ENCODE measurements at regions not wholly inside any gene's neighbourhood (a gene's known extent, or its start where the extent isn't known, plus 50 kb on each side); places are given as distances from the start of the nearest gene placed in this dataset.
A peak's percentile ranks its signal among the peaks of the same experiment; 100 is the strongest.

- no peaks in the 10 kb centered on the region for H3K9me3 Mint-ChIP-seq
- peak within 1 kb of the TSS; percentile 89 for H3K4me3 Mint-ChIP-seq
- peaks cover 8% of the 10 kb centered on the region for H3K4me1 Mint-ChIP-seq
- peak; percentile 91 for ATAC-seq (replicated peaks)
- H3K36me3 Mint-ChIP-seq (ENCODE audit: low read depth) = no peaks in the 10 kb centered on the region
- H3K27ac Mint-ChIP-seq = peak within 1 kb of the TSS; percentile 79
- peaks cover 7% of the 10 kb centered on the region for H3K27me3 Mint-ChIP-seq
These were observed 225.1 kb upstream of the C2CD4B start, which contains the start of gene TLN2 for GRCh38 chr15:62389885-62390790. TLN2 (plus strand) TSS chr15:62390550.

GRCh38 chr15:62390791-62391640, 225.9 kb upstream of the C2CD4B start:
- Mint-ChIP-seq H3K27ac (peak overlapping the region; percentile 46), H3K36me3 (ENCODE audit: low read depth) (no peaks in the 10 kb centered on the region), H3K9me3 (no peaks in the 10 kb centered on the region), H3K4me3 (peak overlapping the region; percentile 89), H3K27me3 (peaks cover 5% of the 10 kb centered on the region), H3K4me1 (peaks cover 8% of the 10 kb centered on the region)
- ATAC-seq (replicated peaks) = peak; percentile 25

GRCh38 chr15:62391641-62392262, 226.7 kb upstream of the C2CD4B start:
- Mint-ChIP-seq H3K4me3 (peak overlapping the region; percentile 89), H3K36me3 (ENCODE audit: low read depth) (no peaks in the 10 kb centered on the region), H3K27me3 (peaks cover 5% of the 10 kb centered on the region), H3K4me1 (peaks cover 8% of the 10 kb centered on the region), H3K27ac (peak overlapping the region; percentile 67), H3K9me3 (no peaks in the 10 kb centered on the region)
- peak; percentile 45 for ATAC-seq (replicated peaks)

GRCh38 chr15:62392376-62392775, 227.3 kb upstream of the C2CD4B start:
- Mint-ChIP-seq H3K27me3 (peaks cover 5% of the 10 kb centered on the region), H3K27ac (peak overlapping the region; percentile 67), H3K36me3 (ENCODE audit: low read depth) (no peaks in the 10 kb centered on the region), H3K9me3 (no peaks in the 10 kb centered on the region), H3K4me1 (peaks cover 8% of the 10 kb centered on the region), H3K4me3 (peak overlapping the region; percentile 89)
- peak; percentile 12 for ATAC-seq (replicated peaks)

- Mint-ChIP-seq H3K27me3 (peaks cover 8% of the 10 kb centered on the region), H3K4me3 (no peak overlapping the region), H3K9me3 (no peaks in the 10 kb centered on the region), H3K27ac (no peak overlapping the region), H3K4me1 (peaks cover 8% of the 10 kb centered on the region), H3K36me3 (ENCODE audit: low read depth) (no peaks in the 10 kb centered on the region)
- no peak for ATAC-seq (replicated peaks)
These were observed 228.1 kb upstream of the C2CD4B start for GRCh38 chr15:62393196-62393595.

GRCh38 chr15:62394079-62394478, 229.0 kb upstream of the C2CD4B start:
- peaks cover 8% of the 10 kb centered on the region for H3K4me1 Mint-ChIP-seq
- no peaks in the 10 kb centered on the region for H3K36me3 Mint-ChIP-seq (ENCODE audit: low read depth)
- no peaks in the 10 kb centered on the region for H3K9me3 Mint-ChIP-seq
- no peak overlapping the region for H3K27ac Mint-ChIP-seq
- no peak overlapping the region for H3K4me3 Mint-ChIP-seq
- no peak for ATAC-seq (replicated peaks)
- peaks cover 10% of the 10 kb centered on the region for H3K27me3 Mint-ChIP-seq

- Mint-ChIP-seq H3K4me1 (no peaks in the 10 kb centered on the region), H3K36me3 (ENCODE audit: low read depth) (no peaks in the 10 kb centered on the region), H3K27ac (no peak overlapping the region), H3K9me3 (peaks cover 15% of the 10 kb centered on the region), H3K27me3 (peaks cover 34% of the 10 kb centered on the region), H3K4me3 (no peak overlapping the region)
- ATAC-seq (replicated peaks) = no peak
These were observed 235.7 kb upstream of the C2CD4B start for GRCh38 chr15:62400778-62401177.

- Mint-ChIP-seq H3K4me1 (no peaks in the 10 kb centered on the region), H3K9me3 (peaks cover 15% of the 10 kb centered on the region), H3K36me3 (ENCODE audit: low read depth) (no peaks in the 10 kb centered on the region), H3K27me3 (peaks cover 36% of the 10 kb centered on the region), H3K27ac (no peak overlapping the region), H3K4me3 (no peak overlapping the region)
- no peak for ATAC-seq (replicated peaks)
These were observed 237.6 kb upstream of the C2CD4B start for GRCh38 chr15:62402687-62403086.

- H3K4me3 Mint-ChIP-seq = no peak overlapping the region
- no peak overlapping the region for H3K27ac Mint-ChIP-seq
- H3K9me3 Mint-ChIP-seq = peaks cover 15% of the 10 kb centered on the region
- no peaks in the 10 kb centered on the region for H3K36me3 Mint-ChIP-seq (ENCODE audit: low read depth)
- peaks cover 31% of the 10 kb centered on the region for H3K27me3 Mint-ChIP-seq
- H3K4me1 Mint-ChIP-seq = no peaks in the 10 kb centered on the region
- ATAC-seq (replicated peaks) = no peak
These were observed 238.2 kb upstream of the C2CD4B start for GRCh38 chr15:62403164-62403809.

GRCh38 chr15:62404194-62404985, 239.3 kb upstream of the C2CD4B start:
- no peak overlapping the region for H3K27ac Mint-ChIP-seq
- no peaks in the 10 kb centered on the region for H3K36me3 Mint-ChIP-seq (ENCODE audit: low read depth)
- H3K4me1 Mint-ChIP-seq = no peaks in the 10 kb centered on the region
- peaks cover 31% of the 10 kb centered on the region for H3K27me3 Mint-ChIP-seq
- no peak overlapping the region for H3K4me3 Mint-ChIP-seq
- no peak for ATAC-seq (replicated peaks)
- peaks cover 15% of the 10 kb centered on the region for H3K9me3 Mint-ChIP-seq

- no peak for ATAC-seq (replicated peaks)
These were observed 241.3 kb upstream of the C2CD4B start for GRCh38 chr15:62406305-62406891.

GRCh38 chr15:62407216-62407615, 242.1 kb upstream of the C2CD4B start:
- Mint-ChIP-seq H3K9me3 (peaks cover 5% of the 10 kb centered on the region), H3K4me3 (no peak overlapping the region), H3K36me3 (ENCODE audit: low read depth) (no peaks in the 10 kb centered on the region), H3K4me1 (no peaks in the 10 kb centered on the region), H3K27ac (no peak overlapping the region), H3K27me3 (peaks cover 34% of the 10 kb centered on the region)
- no peak for ATAC-seq (replicated peaks)

More at GRCh38 chr15:62406305-62406891, 241.3 kb upstream of the C2CD4B start:
- H3K36me3 Mint-ChIP-seq (ENCODE audit: low read depth) = no peaks in the 10 kb centered on the region
- H3K4me3 Mint-ChIP-seq = no peak overlapping the region
- H3K4me1 Mint-ChIP-seq = no peaks in the 10 kb centered on the region
- H3K9me3 Mint-ChIP-seq = peaks cover 6% of the 10 kb centered on the region
- H3K27me3 Mint-ChIP-seq = peaks cover 35% of the 10 kb centered on the region
- H3K27ac Mint-ChIP-seq = no peak overlapping the region

GRCh38 chr15:62407962-62408361, 242.9 kb upstream of the C2CD4B start:
- H3K4me3 Mint-ChIP-seq = no peak overlapping the region
- H3K36me3 Mint-ChIP-seq (ENCODE audit: low read depth) = no peaks in the 10 kb centered on the region
- H3K9me3 Mint-ChIP-seq = no peaks in the 10 kb centered on the region
- H3K27ac Mint-ChIP-seq = no peak overlapping the region
- no peaks in the 10 kb centered on the region for H3K4me1 Mint-ChIP-seq
- peaks cover 32% of the 10 kb centered on the region for H3K27me3 Mint-ChIP-seq
- ATAC-seq (replicated peaks) = no peak

All from activated T-helper 17 cell treated with anti-CD3 and anti-CD28 coated beads, Interleukin-2, amount 50 U/mL, for 72 hours (primary cell).